HCT116 (cell line): ENCODE measurements at regions not wholly inside any gene's neighbourhood (a gene's known extent, or its start where the extent isn't known, plus 50 kb on each side); places are given as distances from the start of the nearest gene placed in this dataset.

Source experiments
- ATAC-seq: fragments of 200-7000 bp; cut with Tn5 transposase; 2 replicates; pipeline ENCODE4 v1.9.1; 2020; ENCODE audit warnings: mild to moderate bottlenecking, moderate library complexity
- BruUV-seq: library from RNA; stranded (reverse); fragments of 400-500 nt; replicated peaks from 2 replicates; lab custom pipeline; 2021; lab: Mats Ljungman, UMichigan
- CTCF ChIA-PET: fragments of 300-600 bp; sonication (Branson Sonifier 250); formaldehyde crosslinking; loops from one replicate; lab custom pipeline; 2021; ENCODE audit warnings: antibody characterized with exemption; lab: Charles Lee
- POLR2A ChIA-PET: fragments of 300-600, 350-600 bp; sonication (Branson Sonifier 250); formaldehyde crosslinking; loops from one replicate; lab custom pipeline; 2021; ENCODE audit warnings: antibody characterized with exemption; lab: Charles Lee
- RAD21 ChIA-PET, 2 experiments: fragments of 300-600 bp; sonication (Branson Sonifier 250); formaldehyde crosslinking; loops; one replicate each; lab custom pipeline; 2023; ENCODE audit warnings: low total read pairs in 2 of 2; ENCODE audit not compliant: uncharacterized antibody in 2 of 2, unreplicated experiment in 2 of 2, low non-redundant PET in 1 of 2; lab: Charles Lee
- DNase-seq: peaks from one replicate; pipeline ENCODE4 v3.0.0-alpha.2; 2010; ENCODE audit warnings: low read depth, low spot score
- H2AFZ ChIP-seq: fragments of 200-600 bp; shearing (Covaris generic), sonication (generic); 2 replicates; pipeline ENCODE4 v1.6.1; 2017; ENCODE audit warnings: low read depth, mixed run types, mixed read lengths, antibody characterized with exemption, low read length; ENCODE audit not compliant: poor library complexity, severe bottlenecking
- H3K27ac ChIP-seq: 2 replicates; pipeline ENCODE4 v1.5.1; 2012; ENCODE audit warnings: low read depth, low read length
- H3K27me3 ChIP-seq: fragments of 200-600 bp; sonication (generic); 2 replicates; pipeline ENCODE4 v1.6.1; 2016; ENCODE audit warnings: mixed run types, low read length, mixed read lengths; ENCODE audit not compliant: insufficient read depth
- H3K36me3 ChIP-seq, 2 experiments: fragments of 200-500 bp in 1 of 2; fragments of 200-600 bp in 1 of 2; sonication (Bioruptor generic) in 1 of 2; sonication (generic) in 1 of 2; 2 replicates each; pipeline versions ENCODE4 v1.5.1 to v1.6.1; 2014 to 2016; ENCODE audit warnings: low read length in 2 of 2, inconsistent platforms in 1 of 2, mixed read lengths in 1 of 2, mixed run types in 1 of 2; ENCODE audit not compliant: insufficient read depth in 2 of 2, control insufficient read depth in 1 of 2
- H3K4me1 ChIP-seq, 2 experiments: fragments of 200-600 bp in 1 of 2; sonication (generic) in 1 of 2; 2 replicates each; pipeline versions ENCODE4 v1.5.1 to v1.6.1; 2012 to 2017; ENCODE audit warnings: low read length in 2 of 2, inconsistent platforms in 1 of 2, mild to moderate bottlenecking in 1 of 2, mixed read lengths in 1 of 2, mixed run types in 1 of 2, moderate library complexity in 1 of 2; ENCODE audit not compliant: insufficient read depth in 2 of 2, control insufficient read depth in 1 of 2
- H3K4me2 ChIP-seq: fragments of 200-600 bp; sonication (generic); 2 replicates; pipeline ENCODE4 v1.6.1; 2017; ENCODE audit warnings: mixed run types, low read length, mixed read lengths
- H3K4me3 ChIP-seq, 2 experiments: fragments of 200-600 bp in 1 of 2; sonication (generic) in 1 of 2; replicated peaks in 1 of 2; 2 replicates each; pipeline ENCODE4 v1.5.1; 2011 to 2016; ENCODE audit warnings: low read length in 2 of 2, control low read depth in 1 of 2, low read depth in 1 of 2, mild to moderate bottlenecking in 1 of 2, mixed read lengths in 1 of 2, mixed run types in 1 of 2
- H3K79me2 ChIP-seq: fragments of 200-600 bp; sonication (generic); 2 replicates; pipeline ENCODE4 v1.6.1; 2017; ENCODE audit warnings: mild to moderate bottlenecking, mixed run types, low read length, moderate library complexity, mixed read lengths; ENCODE audit not compliant: insufficient read depth
- H3K9ac ChIP-seq: fragments of 200-600 bp; sonication (generic); 2 replicates; pipeline ENCODE4 v1.6.1; 2016; ENCODE audit warnings: low read length, mixed read lengths
- H3K9me2 ChIP-seq: fragments of 200-600 bp; sonication (generic), shearing (Covaris generic); 2 replicates; pipeline ENCODE4 v1.6.1; 2017; ENCODE audit warnings: mixed run types, mild to moderate bottlenecking, moderate library complexity; ENCODE audit not compliant: insufficient read depth
- H3K9me3 ChIP-seq, 2 experiments: fragments of 200-500 bp in 1 of 2; fragments of 200-600 bp in 1 of 2; sonication (Bioruptor generic) in 1 of 2; sonication (generic) in 1 of 2; 2 replicates each; pipeline ENCODE4 v1.6.1; 2014 to 2017; ENCODE audit warnings: low read length in 2 of 2, mixed read lengths in 2 of 2, inconsistent platforms in 1 of 2, low read depth in 1 of 2, mild to moderate bottlenecking in 1 of 2, mixed run types in 1 of 2, moderate library complexity in 1 of 2; ENCODE audit not compliant: control insufficient read depth in 1 of 2, insufficient read depth in 1 of 2
- H4K20me1 ChIP-seq: fragments of 200-600 bp; sonication (generic), shearing (Covaris generic); 2 replicates; pipeline ENCODE4 v1.6.1; 2017; ENCODE audit warnings: mixed run types, mild to moderate bottlenecking, moderate library complexity; ENCODE audit not compliant: insufficient read depth
- ATF3 ChIP-seq: IDR thresholded peaks from 2 replicates; pipeline ENCODE4 v1.6.1; 2012
- CBX3 ChIP-seq: IDR thresholded peaks from 2 replicates; pipeline ENCODE4 v1.6.1; 2012; ENCODE audit warnings: low read depth
- EZH2 ChIP-seq: fragments of 200-600 bp; sonication (generic); IDR thresholded peaks from 2 replicates; pipeline ENCODE4 v1.6.1; 2017; ENCODE audit warnings: antibody characterized with exemption, mixed run types
- MAX ChIP-seq: IDR thresholded peaks from 2 replicates; pipeline ENCODE4 v1.6.1; 2012
- REST ChIP-seq: IDR thresholded peaks from 2 replicates; pipeline ENCODE4 v1.6.1; 2012; ENCODE audit warnings: low read depth
- YY1 ChIP-seq: IDR thresholded peaks from 2 replicates; pipeline ENCODE4 v1.6.1; 2011; ENCODE audit warnings: low read length, low read depth, moderate library complexity, mild to moderate bottlenecking; ENCODE audit not compliant: insufficient replicate concordance; ENCODE audit errors: extremely low read depth
- ZNF274 ChIP-seq: fragments of 200-500 bp; sonication (Bioruptor generic); IDR thresholded peaks from 2 replicates; pipeline ENCODE4 v1.6.1; 2014; ENCODE audit warnings: mild to moderate bottlenecking, low read depth, low read length, inconsistent platforms
- intact Hi-C: fragments of 100-400 bp; cut with micrococcal nuclease; formaldehyde crosslinking; loops from 2 replicates; pipeline ENCODE4 v1.10.0; 2022

- no peak overlapping the region for H3K4me2 ChIP-seq
- ChIA-PET POLR2A (no interaction called here), CTCF (no interaction called here), RAD21 (no interaction called here)
- TF ChIP-seq CBX3 = no peak
- no peak for TF ChIP-seq ATF3
- TF ChIP-seq REST = no peak
- TF ChIP-seq MAX = no peak
- TF ChIP-seq YY1 = no peak
- no peak for TF ChIP-seq ZNF274
- no peak for TF ChIP-seq EZH2
- no TSS peak for BruUV-seq
- intact Hi-C loops = loop anchor here (10.0 kb wide), 1 partner anchor 302 kb away; no protein-coding TSS in a partner anchor
- H3K4me3 ChIP-seq = no peak overlapping the region
- H4K20me1 ChIP-seq = no peaks in the 10 kb centered on the region
- H3K4me1 ChIP-seq = no peaks in the 10 kb centered on the region
- H3K27me3 ChIP-seq = no peaks in the 10 kb centered on the region
- DNase-seq = no peak
- no peaks in the 10 kb centered on the region for H3K79me2 ChIP-seq
- H2AFZ ChIP-seq = no peak overlapping the region
- H3K27ac ChIP-seq = no peak overlapping the region
- ATAC-seq = peak; percentile 46; the same call in 1 of the 2 replicates
- H3K9ac ChIP-seq = no peak overlapping the region
- H3K9me2 ChIP-seq = no peaks in the 10 kb centered on the region
- H3K9me3 ChIP-seq = no peaks in the 10 kb centered on the region
- H3K36me3 ChIP-seq = no peaks in the 10 kb centered on the region
Measured at GRCh38 chr2:234752966-234753365, 198.9 kb upstream of the SH3BP4 start.
